H1 (cell line): ENCODE measurements at regions not wholly inside any gene's neighbourhood (a gene's known extent, or its start where the extent isn't known, plus 50 kb on each side); places are given as distances from the start of the nearest gene placed in this dataset.

ENCODE experiments used
- CTCF ChIA-PET: fragments of 300-600 bp; sonication (Branson Sonifier 250); formaldehyde crosslinking; loops from one replicate; lab custom pipeline; 2021; ENCODE audit not compliant: partially characterized antibody; lab: Charles Lee
- POLR2A ChIA-PET: fragments of 300-600 bp; sonication (Branson Sonifier 250); formaldehyde crosslinking; loops from one replicate; lab custom pipeline; 2021; ENCODE audit warnings: inconsistent platforms; ENCODE audit not compliant: partially characterized antibody; lab: Charles Lee
- DNase-seq, 2 experiments: peaks; one replicate each; pipeline versions ENCODE4 v3.0.0 to v3.0.0-alpha.2; 2010 to 2022; ENCODE audit warnings: low spot score in 2 of 2, low read depth in 1 of 2, mixed read lengths in 1 of 2
- FAIRE-seq: peaks from 2 replicates; lab custom pipeline; 2011; peaks lifted over from hg19 to GRCh38; lab: Jason Lieb, UNC
- H2AFZ ChIP-seq: 2 replicates; pipeline ENCODE4 v1.8.1; 2012; ENCODE audit warnings: low read length, inconsistent platforms
- H2AK5ac ChIP-seq: 2 replicates; pipeline ENCODE4 v1.6.1; 2013; ENCODE audit warnings: low read depth, low read length
- H2BK120ac ChIP-seq: replicated peaks from 2 replicates; pipeline ENCODE3; 2013; ENCODE audit warnings: low read depth, low read length, inconsistent platforms
- H2BK12ac ChIP-seq: 2 replicates; pipeline ENCODE4 v1.6.1; 2013; ENCODE audit warnings: low read depth, low read length
- H2BK15ac ChIP-seq: 2 replicates; pipeline ENCODE4 v1.6.1; 2013; ENCODE audit warnings: low read length
- H2BK20ac ChIP-seq: 2 replicates; pipeline ENCODE4 v1.6.1; 2013; ENCODE audit warnings: low read length
- H2BK5ac ChIP-seq: 2 replicates; pipeline ENCODE4 v1.6.1; 2013; ENCODE audit warnings: low read depth, low read length
- H3K14ac ChIP-seq: 2 replicates; pipeline ENCODE4 v1.6.1; 2013; ENCODE audit warnings: inconsistent platforms; ENCODE audit not compliant: insufficient read length
- H3K18ac ChIP-seq: 2 replicates; pipeline ENCODE4 v1.6.1; 2013; ENCODE audit warnings: low read length; ENCODE audit errors: extremely low read depth
- H3K23ac ChIP-seq: 2 replicates; pipeline ENCODE4 v1.6.1; 2013; ENCODE audit warnings: inconsistent platforms; ENCODE audit not compliant: insufficient read length
- H3K23me2 ChIP-seq: 2 replicates; pipeline ENCODE4 v1.6.1; 2013; ENCODE audit warnings: low read depth, low read length
- H3K27ac ChIP-seq: 2 replicates; pipeline ENCODE4 v1.6.1; 2011; ENCODE audit warnings: low read depth, low read length, inconsistent platforms
- H3K27me3 ChIP-seq, 4 experiments: replicated peaks in 1 of 4; 1 replicate in 1 of 4; 2 replicates in 3 of 4; pipeline versions ENCODE4 v1.6.1 to v1.8.1; 2011 to 2013; ENCODE audit warnings: low read length in 3 of 4, mild to moderate bottlenecking in 3 of 4, inconsistent platforms in 2 of 4, mixed read lengths in 2 of 4, moderate library complexity in 1 of 4; ENCODE audit not compliant: control insufficient read depth in 3 of 4, insufficient read depth in 3 of 4; ENCODE audit errors: extremely low read depth in 1 of 4
- H3K36me3 ChIP-seq, 4 experiments: 2 replicates each; pipeline versions ENCODE4 v1.6.1 to v1.8.1; 2011 to 2013; ENCODE audit warnings: mild to moderate bottlenecking in 4 of 4, low read length in 3 of 4, moderate library complexity in 2 of 4, control low read depth in 1 of 4, inconsistent platforms in 1 of 4; ENCODE audit not compliant: insufficient read depth in 4 of 4, control insufficient read depth in 2 of 4
- H3K4ac ChIP-seq: replicated peaks from 2 replicates; pipeline ENCODE3; 2013; ENCODE audit warnings: low read length, low read depth, mixed read lengths, inconsistent platforms; ENCODE audit not compliant: insufficient read length
- H3K4me1 ChIP-seq, 4 experiments: replicated peaks in 1 of 4; 1 replicate in 1 of 4; 2 replicates in 3 of 4; pipeline versions ENCODE4 v1.6.1 to v1.8.1; 2011 to 2013; ENCODE audit warnings: low read length in 3 of 4, inconsistent platforms in 2 of 4, mixed read lengths in 1 of 4; ENCODE audit not compliant: insufficient read depth in 4 of 4, control insufficient read depth in 3 of 4
- H3K4me2 ChIP-seq, 2 experiments: 2 replicates each; pipeline versions ENCODE4 v1.6.1 to v1.8.1; 2011 to 2013; ENCODE audit warnings: low read depth in 2 of 2, low read length in 2 of 2, control low read depth in 1 of 2, inconsistent platforms in 1 of 2, mild to moderate bottlenecking in 1 of 2; ENCODE audit not compliant: insufficient read depth in 1 of 2
- H3K4me3 ChIP-seq, 4 experiments: fragments of 200-600, 300-600 bp in 1 of 4; sonication (generic), shearing (Covaris generic), sonication (Bioruptor Twin) in 1 of 4; 2 replicates each; pipeline versions ENCODE4 v1.5.1 to v1.8.1; 2011 to 2016; ENCODE audit warnings: low read length in 4 of 4, low read depth in 3 of 4, control low read depth in 2 of 4, inconsistent platforms in 2 of 4, mild to moderate bottlenecking in 2 of 4, mixed read lengths in 1 of 4, moderate library complexity in 1 of 4; ENCODE audit not compliant: insufficient read depth in 2 of 4; ENCODE audit errors: extremely low read depth in 1 of 4
- H3K56ac ChIP-seq: replicated peaks from 2 replicates; pipeline ENCODE3; 2013; ENCODE audit warnings: low read depth, mild to moderate bottlenecking, mixed read lengths, low read length, inconsistent platforms; ENCODE audit not compliant: insufficient read length
- H3K79me1 ChIP-seq: 2 replicates; pipeline ENCODE4 v1.6.1; 2013; ENCODE audit warnings: low read depth, low read length, control low read depth
- H3K79me2 ChIP-seq, 2 experiments: 2 replicates each; pipeline versions ENCODE4 v1.6.1 to v1.8.1; 2012 to 2013; ENCODE audit warnings: low read length in 2 of 2, mild to moderate bottlenecking in 2 of 2, inconsistent platforms in 1 of 2; ENCODE audit not compliant: insufficient read depth in 2 of 2, control insufficient read depth in 1 of 2
- H3K9ac ChIP-seq, 4 experiments: replicated peaks in 1 of 4; 1 replicate in 1 of 4; 2 replicates in 3 of 4; pipeline versions ENCODE4 v1.6.1 to v1.8.1; 2011 to 2013; ENCODE audit warnings: low read depth in 3 of 4, low read length in 3 of 4, control low read depth in 2 of 4, mild to moderate bottlenecking in 2 of 4, moderate library complexity in 2 of 4, inconsistent platforms in 1 of 4; ENCODE audit errors: extremely low read depth in 1 of 4
- H3K9me3 ChIP-seq, 2 experiments: 2 replicates each; pipeline versions ENCODE4 v1.6.1 to v1.8.1; 2012 to 2013; ENCODE audit warnings: mild to moderate bottlenecking in 2 of 2, moderate library complexity in 2 of 2, control low read depth in 1 of 2, inconsistent platforms in 1 of 2, low read depth in 1 of 2, low read length in 1 of 2, mixed read lengths in 1 of 2; ENCODE audit not compliant: insufficient read depth in 2 of 2
- H4K20me1 ChIP-seq, 2 experiments: replicated peaks in 1 of 2; 2 replicates each; pipeline versions ENCODE3 to v1.8.1; 2011 to 2013; ENCODE audit warnings: inconsistent platforms in 2 of 2, low read length in 2 of 2, mild to moderate bottlenecking in 1 of 2; ENCODE audit not compliant: insufficient read depth in 2 of 2, control insufficient read depth in 1 of 2
- H4K5ac ChIP-seq: 2 replicates; pipeline ENCODE4 v1.6.1; 2013; ENCODE audit warnings: low read length, low read depth, mixed read lengths, inconsistent platforms; ENCODE audit not compliant: insufficient read length
- H4K8ac ChIP-seq: 2 replicates; pipeline ENCODE4 v1.8.0; 2013; ENCODE audit warnings: mild to moderate bottlenecking, moderate library complexity, low read length, inconsistent platforms; ENCODE audit not compliant: insufficient read depth; ENCODE audit errors: extremely low read depth
- H4K91ac ChIP-seq: replicated peaks from 2 replicates; pipeline ENCODE3; 2013; ENCODE audit warnings: low read length, mixed read lengths, inconsistent platforms; ENCODE audit not compliant: insufficient read length
- ATF2 ChIP-seq: IDR thresholded peaks from 2 replicates; pipeline ENCODE4 v1.6.1; 2012; ENCODE audit warnings: low read length, inconsistent platforms
- BACH1 ChIP-seq: IDR thresholded peaks from 2 replicates; pipeline ENCODE4 v1.6.1; 2012; ENCODE audit warnings: low read length, improper control_type of control experiment
- CHD1 ChIP-seq: IDR thresholded peaks from 2 replicates; pipeline ENCODE4 v1.6.1; 2012; ENCODE audit warnings: low read depth, low read length, improper control_type of control experiment
- CTBP2 ChIP-seq: IDR thresholded peaks from 2 replicates; pipeline ENCODE4 v1.7.0; 2011; ENCODE audit warnings: borderline replicate concordance, mild to moderate bottlenecking, moderate library complexity, mixed read lengths, low read length; ENCODE audit not compliant: insufficient read depth, insufficient read length
- KDM1A ChIP-seq: fragments of 200-600, 300-600 bp; sonication (generic); IDR thresholded peaks from 2 replicates; pipeline ENCODE4 v1.7.1; 2016; ENCODE audit warnings: mild to moderate bottlenecking, low read length, borderline replicate concordance
- MAFK ChIP-seq: IDR thresholded peaks from 2 replicates; pipeline ENCODE4 v1.6.1; 2012; ENCODE audit warnings: low read depth, mild to moderate bottlenecking, improper control_type of control experiment, low read length
- NANOG ChIP-seq: IDR thresholded peaks from 2 replicates; pipeline ENCODE4 v1.6.1; 2011; ENCODE audit warnings: low read length, low read depth, mild to moderate bottlenecking, inconsistent platforms; ENCODE audit not compliant: insufficient read depth, poor library complexity, severe bottlenecking
- NRF1 ChIP-seq: IDR thresholded peaks from 2 replicates; pipeline ENCODE4 v1.6.1; 2011; ENCODE audit warnings: mild to moderate bottlenecking, low read depth, low read length, improper control_type of control experiment
- POLR2A ChIP-seq, 2 experiments: IDR thresholded peaks; 1 replicate in 1 of 2; 2 replicates in 1 of 2; pipeline ENCODE4 v1.6.1; 2011; ENCODE audit warnings: low read depth in 2 of 2, low read length in 2 of 2, mild to moderate bottlenecking in 2 of 2; ENCODE audit errors: control extremely low read depth in 1 of 2
- SAP30 ChIP-seq: fragments of 300-600 bp; sonication (generic); IDR thresholded peaks from 2 replicates; pipeline ENCODE4 v1.7.1; 2012; ENCODE audit warnings: low read length, moderate library complexity, mild to moderate bottlenecking, inconsistent platforms; ENCODE audit not compliant: insufficient read depth, insufficient replicate concordance
- SIRT6 ChIP-seq: IDR thresholded peaks from one replicate; pipeline ENCODE4 v1.7.1; 2012; ENCODE audit warnings: low read length, inconsistent platforms
- TEAD4 ChIP-seq: IDR thresholded peaks from 2 replicates; pipeline ENCODE4 v1.6.1; 2012; ENCODE audit warnings: low read depth, low read length, inconsistent platforms, mixed read lengths
- WGBS, 2 experiments: shearing (Covaris generic) in 1 of 2; methylation state at CpG; one replicate each; pipeline versions ENCODE4 v1.1.6 to v1.1.7; 2013 to 2015; ENCODE audit warnings: low lambda C conversion rate in 2 of 2, mixed read lengths in 2 of 2, inconsistent platforms in 1 of 2, low coverage in 1 of 2, missing lambda C conversion rate in 1 of 2; ENCODE audit not compliant: insufficient replicate concordance in 2 of 2, insufficient coverage in 1 of 2, insufficient read length in 1 of 2; ENCODE audit errors: extremely low coverage in 1 of 2, missing lambda C conversion rate in 1 of 2; 5-methylcytosine and 5-hydroxymethylcytosine counted together

- peaks cover 0 to 5% (median 1%) of the 10 kb centered on the region in 4 experiments; a peak in 2 of 7 replicates for H3K4me1 ChIP-seq
- H2BK20ac ChIP-seq = no peak overlapping the region
- no peak overlapping the region; the same call in 1 of the 2 replicates for H3K18ac ChIP-seq
- H3K9me3 ChIP-seq = peaks cover 5 to 13% of the 10 kb centered on the region in 2 experiments; a peak in 3 of 4 replicates
- H3K27ac ChIP-seq = 0 out of 2 replicates have a peak overlapping the region, but pooled peaks have one; percentile 13
- DNase-seq = peak in 1 of 2 experiments; percentile 74
- peak overlapping the region; percentile 79 for H2BK5ac ChIP-seq
- H2AK5ac ChIP-seq = no peak overlapping the region
- no peaks in the 10 kb centered on the region for H4K20me1 ChIP-seq
- H3K4me3 ChIP-seq = peak overlapping the region in 1 of 4 experiments; percentile 27; a peak in 1 of 8 replicates
- WGBS, 2 experiments = 92% methylated on average over 1 of the region's 1 CpG; no CpG with 5 or more reads in 1 of the 2 experiments
- H3K23me2 ChIP-seq = no peaks in the 10 kb centered on the region
- FAIRE-seq = peak; percentile 71
- H4K91ac ChIP-seq = peak overlapping the region; percentile 61
- no peak overlapping the region for H2AFZ ChIP-seq
- POLR2A ChIA-PET = no interaction called here
- H3K9ac ChIP-seq = no peak overlapping the region
- H3K27me3 ChIP-seq = no peaks in the 10 kb centered on the region
- peak overlapping the region; percentile 75 for H2BK120ac ChIP-seq
- CTCF ChIA-PET = interaction anchor here (1.2 kb wide), 1 partner anchor 14 kb away, joined by 4 read pairs; no protein-coding TSS in a partner anchor
- H3K56ac ChIP-seq = no peak overlapping the region
- H3K36me3 ChIP-seq = peaks cover 2 to 7% (median 4%) of the 10 kb centered on the region in 4 experiments; a peak in 3 of 8 replicates
- H4K8ac ChIP-seq = no peak overlapping the region
- no peak overlapping the region for H3K14ac ChIP-seq
- H2BK15ac ChIP-seq = no peak overlapping the region
- no peak overlapping the region; the same call in 1 of the 2 replicates for H2BK12ac ChIP-seq
- no peak overlapping the region for H3K4ac ChIP-seq
- peak overlapping the region; percentile 64 for H4K5ac ChIP-seq
- H3K79me2 ChIP-seq = no peaks in the 10 kb centered on the region
- no peaks in the 10 kb centered on the region for H3K79me1 ChIP-seq
- no peak overlapping the region for H3K23ac ChIP-seq
- H3K4me2 ChIP-seq = peak overlapping the region in 1 of 2 experiments; percentile 10; a peak in 1 of 4 replicates
- TF ChIP-seq POLR2A (IDR thresholded peaks at IDR 0.05; ENCODE audit: control extremely low read depth in 1 of 2, low read depth in 2 of 2, low read length in 2 of 2) = no peak
- TF ChIP-seq NANOG = peak; percentile 6
- TF ChIP-seq CTBP2 = no peak
- no peak for TF ChIP-seq SIRT6
- TF ChIP-seq KDM1A = no peak
- 0 out of 2 replicates have a peak, but pooled peaks have one; percentile 31 for TF ChIP-seq TEAD4
- TF ChIP-seq CHD1 = no peak
- no peak for TF ChIP-seq SAP30
- TF ChIP-seq BACH1 = peak; percentile 63
- TF ChIP-seq MAFK = peak; percentile 35; the same call in 1 of the 2 replicates
- no peak for TF ChIP-seq NRF1
- TF ChIP-seq ATF2 = no peak
Observed at GRCh38 chr5:106254784-106255183, 1416.0 kb downstream of the EFNA5 start.
